GM18511 (cell line): ENCODE measurements at regions not wholly inside any gene's neighbourhood (a gene's known extent, or its start where the extent isn't known, plus 50 kb on each side); places are given as distances from the start of the nearest gene placed in this dataset.
"Not testable (repeated sequence)": the region's sequence is repeated elsewhere in the genome, so short reads cannot be mapped to it uniquely, and the experiment has no call there.

Experiments
- ATAC-seq: cut with Tn5 transposase; IDR thresholded peaks from one replicate; pipeline ENCODE4 v1.9.1; 2021; ENCODE audit warnings: mild to moderate bottlenecking, moderate library complexity; ENCODE audit not compliant: unreplicated experiment

DNA sequence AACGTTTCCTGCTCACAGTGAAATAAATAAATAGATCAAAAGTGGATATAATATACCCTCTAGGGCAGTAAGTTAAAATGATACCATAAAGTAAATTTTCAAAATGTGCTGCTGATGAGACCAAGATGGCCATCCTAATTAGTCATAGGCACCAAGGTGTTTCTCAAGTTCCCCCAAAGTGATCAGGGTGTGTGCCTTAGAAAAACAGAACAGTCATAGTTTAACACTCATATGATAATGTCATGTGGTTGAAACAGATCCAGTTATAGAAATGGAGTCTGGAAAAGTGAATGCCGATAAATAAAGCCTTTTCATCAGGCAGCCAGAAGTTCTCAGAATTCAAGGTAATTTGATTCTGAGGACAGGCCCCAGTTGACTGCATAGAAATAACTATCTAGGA, 161.5 kb upstream of the CDKN2B start:
- peak; percentile 21 for ATAC-seq

- ATAC-seq = peak; percentile 82
Measured at GRCh38 chr9:22170990-22171670, 162.0 kb upstream of the CDKN2B start.

GRCh38 chr9:22171691-22172090, 162.6 kb upstream of the CDKN2B start:
- ATAC-seq = no peak

DNA sequence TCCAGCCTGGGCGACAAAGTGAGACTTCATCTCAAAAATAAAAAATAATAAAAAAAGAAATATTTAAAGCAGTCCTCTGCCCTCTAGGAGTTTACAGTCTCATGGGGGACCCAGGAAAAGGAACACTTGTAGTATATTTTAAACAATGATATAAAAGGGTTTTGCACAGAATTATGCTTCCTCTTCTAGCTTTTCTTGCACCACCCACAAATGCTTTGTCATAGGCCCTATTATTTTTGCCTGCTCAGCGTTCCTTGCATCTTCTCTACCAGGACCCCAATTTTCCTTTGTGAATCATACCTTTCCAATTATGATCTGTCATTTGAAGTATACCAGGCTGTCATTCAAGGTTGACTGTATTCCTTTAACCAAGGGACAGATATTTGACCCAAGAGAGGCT, 164.8 kb upstream of the CDKN2B start:
- ATAC-seq = no peak

DNA sequence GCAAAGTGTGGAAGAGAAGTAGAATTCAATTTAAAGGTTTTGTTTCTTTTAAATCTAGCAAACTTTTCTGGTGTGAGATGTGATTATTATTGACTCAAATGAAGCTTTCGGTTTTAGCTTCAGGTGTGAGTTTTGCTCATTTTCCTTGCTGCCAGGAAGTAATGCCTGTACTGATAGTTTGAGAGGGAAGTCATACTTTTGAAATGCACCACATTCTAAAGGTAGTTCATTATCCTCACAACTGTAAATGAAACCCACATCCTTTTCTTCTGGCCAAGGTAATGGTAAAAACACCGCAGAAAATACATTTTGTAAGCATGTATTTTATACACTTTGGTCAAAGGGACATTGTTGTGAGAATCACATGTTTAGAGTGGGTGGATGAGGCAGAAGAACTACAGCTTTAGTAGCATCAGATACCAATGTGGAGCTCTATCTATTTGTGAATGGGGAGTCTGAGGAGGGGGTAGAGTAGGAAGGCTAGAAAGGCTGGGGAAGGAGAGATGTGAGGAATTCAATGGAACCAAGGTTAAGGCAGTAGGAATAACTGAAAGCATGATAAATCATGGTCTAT, 167.0 kb upstream of the CDKN2B start:
- peak; percentile 57 for ATAC-seq

DNA sequence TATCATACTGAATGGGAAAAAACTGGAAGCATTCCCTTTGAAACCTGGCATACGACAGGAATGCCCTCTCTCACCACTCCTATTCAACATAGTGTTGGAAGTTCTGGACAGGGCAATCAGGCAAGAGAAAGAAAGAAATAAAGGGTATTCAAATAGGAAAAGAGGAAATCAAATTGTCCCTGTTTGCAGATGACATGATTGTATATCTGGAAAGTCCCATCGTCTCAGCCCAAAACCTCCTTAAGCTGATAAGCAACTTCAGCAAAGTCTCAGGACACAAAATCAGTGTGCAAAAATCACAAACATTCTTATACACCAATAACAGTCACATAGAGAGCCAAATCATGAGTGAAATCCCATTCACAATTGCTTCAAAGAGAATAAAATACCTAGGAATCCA, 171.9 kb upstream of the CDKN2B start:
- ATAC-seq = not testable (repeated sequence)

DNA sequence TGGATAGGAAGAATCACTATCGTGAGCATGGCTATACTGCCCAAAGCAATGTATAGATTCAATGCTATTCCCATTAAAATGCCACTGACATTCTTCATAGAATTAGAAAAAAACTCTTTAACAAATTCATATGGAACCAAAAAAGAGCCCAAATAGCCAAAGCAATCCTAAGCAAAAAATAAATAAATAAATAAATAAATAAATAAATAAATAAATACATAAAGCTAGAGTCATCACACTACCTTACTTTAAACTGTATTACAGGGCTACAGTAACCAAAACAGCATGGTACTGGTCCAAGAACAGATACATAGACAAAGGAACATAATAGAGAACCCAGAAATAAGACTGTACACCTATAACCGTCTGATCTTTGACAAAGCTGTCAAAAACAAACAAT, 180.4 kb upstream of the CDKN2B start:
- ATAC-seq = no peak

DNA sequence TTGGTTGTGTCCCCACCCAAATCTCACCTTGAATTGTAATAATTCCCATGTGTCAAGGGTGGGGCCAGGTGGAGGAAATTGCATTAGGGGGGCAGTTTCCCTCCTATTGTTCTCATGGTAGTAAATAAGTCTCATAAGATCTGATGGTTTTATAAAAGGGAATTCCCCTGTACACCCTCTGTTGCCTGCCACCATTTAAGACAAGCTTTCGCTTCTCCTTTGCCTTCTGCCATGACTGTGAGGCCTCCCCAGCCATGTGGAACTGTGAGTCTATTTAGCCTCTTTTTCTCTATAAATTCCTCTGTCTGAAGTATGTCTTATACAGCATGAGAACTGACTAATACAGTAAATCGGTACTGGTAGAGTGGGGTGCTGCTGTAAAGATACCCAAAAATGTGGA, 187.9 kb upstream of the CDKN2B start:
- ATAC-seq = peak; percentile 92

DNA sequence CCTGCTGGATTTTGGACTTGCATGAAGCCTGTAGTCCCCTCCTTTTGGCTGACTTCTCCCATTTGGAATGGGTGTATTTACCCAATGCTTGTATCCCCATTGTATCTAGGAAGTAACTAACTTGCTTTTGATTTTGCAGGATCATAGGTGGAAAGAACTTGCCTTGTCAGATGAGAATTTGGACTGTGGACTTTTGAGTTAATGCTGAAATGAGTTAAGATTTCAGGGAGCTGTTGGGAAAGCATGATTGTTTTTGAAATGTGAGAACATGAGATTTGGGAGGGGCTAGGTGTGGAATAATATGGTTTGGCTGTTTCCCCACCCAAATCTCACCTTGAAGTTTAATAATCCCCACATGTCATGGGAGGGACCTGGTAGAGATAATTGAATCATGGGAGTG, 189.6 kb upstream of the CDKN2B start:
- ATAC-seq = no peak

GRCh38 chr9:22201256-22201655, 192.2 kb upstream of the CDKN2B start:
- ATAC-seq = no peak

GRCh38 chr9:22203371-22204138, 194.4 kb upstream of the CDKN2B start:
- no peak for ATAC-seq

DNA sequence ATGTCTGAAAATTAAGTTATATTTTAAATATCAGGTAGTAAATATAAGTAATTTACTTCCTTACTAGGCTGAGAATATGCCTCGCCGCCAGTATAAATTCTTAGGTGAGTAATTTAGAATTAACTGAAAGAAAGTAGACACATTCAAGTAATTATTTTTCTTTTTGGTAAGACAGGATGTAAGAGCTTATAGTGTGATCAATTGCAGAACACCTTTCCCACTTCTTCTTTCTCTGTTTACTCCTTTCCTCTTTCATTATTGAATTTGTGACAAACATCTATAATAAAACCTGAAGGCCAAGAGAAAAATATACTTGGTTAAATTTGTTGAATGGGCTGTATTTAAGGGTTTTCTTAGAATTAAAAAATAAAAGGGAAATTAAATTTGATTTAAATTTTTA, 195.1 kb upstream of the CDKN2B start:
- ATAC-seq = no peak

DNA sequence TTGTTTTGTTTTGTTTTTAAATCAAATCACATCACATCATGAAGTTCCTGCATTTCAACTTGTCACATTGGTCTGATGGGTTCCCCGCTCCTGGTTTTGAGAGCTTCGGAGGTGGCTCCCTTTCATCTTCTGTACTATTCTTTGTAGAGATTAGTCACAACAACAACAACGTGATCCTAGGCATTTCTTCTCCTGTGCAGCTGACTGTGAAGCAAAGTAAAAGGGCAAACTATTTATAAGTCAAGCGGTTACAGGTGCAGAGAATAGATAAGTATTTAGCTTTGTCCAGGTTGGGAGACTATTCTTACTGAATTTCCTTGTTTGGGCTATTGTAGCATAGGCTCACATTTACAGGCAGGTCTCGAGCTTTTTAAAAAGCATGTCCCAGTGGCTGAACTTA, 197.7 kb upstream of the CDKN2B start:
- ATAC-seq = no peak

DNA sequence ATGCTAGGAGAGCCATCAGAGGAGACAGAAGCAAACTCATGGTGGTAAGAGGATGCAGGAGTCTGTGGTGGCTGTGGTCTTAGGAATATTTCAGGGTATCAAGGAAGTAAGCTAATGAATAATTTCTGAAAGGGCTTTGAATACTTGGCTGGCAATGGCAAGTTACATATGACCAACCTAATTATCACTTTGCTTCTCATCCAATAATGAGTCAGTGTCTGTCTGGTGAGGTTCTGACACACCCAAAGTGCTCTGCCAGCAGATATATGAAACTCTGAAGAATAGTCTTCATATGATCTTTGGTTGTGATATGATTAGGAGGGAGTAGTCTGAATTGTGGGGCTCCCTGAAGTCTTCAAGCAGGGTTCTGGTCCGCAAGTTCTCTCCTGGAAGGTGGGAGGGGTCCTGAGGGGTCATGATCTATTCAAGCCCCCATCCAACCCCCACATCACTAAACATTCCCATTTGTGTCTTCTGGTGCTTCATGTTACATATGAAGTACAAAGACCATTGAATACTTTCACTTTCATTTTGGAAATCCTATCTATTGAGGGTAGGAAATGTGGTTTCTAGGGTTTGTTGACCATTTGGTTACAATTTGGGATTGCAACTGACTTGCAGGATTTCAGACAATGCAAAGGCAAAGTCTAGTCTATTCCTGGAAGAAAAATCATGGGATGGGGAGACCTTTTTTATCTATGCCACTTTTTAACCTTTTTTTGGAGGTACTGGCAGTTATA, 199.9 kb upstream of the CDKN2B start:
- no peak for ATAC-seq

DNA sequence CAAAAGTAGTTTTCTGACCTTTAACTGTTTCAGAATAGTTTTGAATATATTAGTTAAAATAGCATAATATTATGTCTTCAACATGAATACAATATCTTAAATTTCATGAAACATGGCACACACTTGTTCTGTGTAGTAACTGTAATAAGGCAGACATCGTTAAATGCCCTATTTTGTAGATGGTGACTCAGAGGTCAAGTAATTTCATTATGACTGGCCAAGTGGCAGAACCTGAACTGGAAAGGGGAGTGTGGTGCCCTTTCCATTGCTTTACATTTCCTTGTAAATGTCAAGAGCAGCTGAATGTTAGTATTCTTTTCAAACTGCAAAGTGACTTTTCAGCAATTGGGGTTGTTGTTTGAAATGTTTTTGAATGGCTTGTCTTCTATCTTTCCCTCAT, 201.2 kb upstream of the CDKN2B start:
- no peak for ATAC-seq

DNA sequence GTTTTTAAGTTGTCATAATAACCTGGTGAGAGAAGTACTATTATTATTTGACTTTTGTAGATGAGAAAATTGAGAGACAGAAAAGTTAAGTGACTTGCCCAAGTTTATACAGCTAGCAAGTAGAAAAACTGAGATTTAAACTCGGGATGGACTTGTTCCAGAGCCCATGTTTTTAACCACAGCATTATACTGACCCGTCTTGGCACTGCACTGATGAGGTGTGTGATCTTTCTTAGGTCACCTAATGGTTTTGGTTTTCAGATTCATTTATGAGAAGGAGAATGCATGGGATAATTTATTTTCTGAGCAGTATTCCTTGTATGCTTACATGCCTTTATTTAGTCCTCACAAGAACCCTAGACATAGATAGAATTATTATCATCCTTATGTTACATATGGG, 201.8 kb upstream of the CDKN2B start:
- no peak for ATAC-seq

GRCh38 chr9:22211588-22212360, 202.7 kb upstream of the CDKN2B start:
- ATAC-seq = no peak

DNA sequence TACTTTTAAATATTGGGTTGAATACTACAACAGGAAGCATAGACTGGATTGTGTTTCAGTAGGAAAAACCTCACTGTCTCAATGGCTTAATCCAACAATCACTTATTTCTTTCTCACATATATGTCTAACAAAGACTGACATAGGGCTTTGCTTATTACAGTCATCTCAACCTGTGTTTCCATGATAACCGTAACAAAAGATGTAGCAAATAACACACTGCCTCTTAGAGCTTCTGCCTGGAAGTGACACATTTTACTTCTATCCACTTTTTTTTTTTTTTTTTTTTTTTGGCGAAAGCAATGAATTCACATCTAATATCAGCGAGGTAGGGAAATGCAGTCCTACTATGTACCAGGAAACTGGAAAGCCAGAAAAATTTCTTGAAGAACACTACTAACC, 204.9 kb upstream of the CDKN2B start:
- no peak for ATAC-seq

DNA sequence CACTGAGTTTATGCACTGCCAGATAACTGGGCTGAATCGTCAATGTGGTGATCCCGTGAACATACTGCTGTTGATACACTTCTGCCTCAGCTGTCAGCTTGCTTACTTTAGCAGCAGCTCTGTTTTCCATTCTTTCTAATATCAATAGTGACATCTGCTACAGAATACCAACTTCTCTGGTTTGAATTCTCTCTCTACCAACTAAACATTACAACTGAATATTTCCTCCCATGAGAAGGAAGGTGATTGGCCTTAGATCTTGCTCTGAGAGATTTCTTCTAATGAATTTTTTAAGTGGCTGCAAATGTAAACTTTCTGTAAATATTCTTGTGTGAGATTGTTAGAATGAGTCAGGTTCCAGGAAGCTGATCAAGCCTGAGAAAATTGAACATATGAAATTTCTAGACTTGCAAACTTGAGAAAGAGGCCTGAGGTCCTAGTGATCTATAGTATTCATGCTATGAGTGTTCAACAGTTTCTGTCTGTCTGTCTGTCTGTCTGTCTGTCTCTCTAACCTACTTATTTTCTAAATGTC, 205.5 kb upstream of the CDKN2B start:
- ATAC-seq = no peak

- no peak for ATAC-seq
Measured at GRCh38 chr9:22215521-22215920, 206.4 kb upstream of the CDKN2B start.
